ENCODE measurements at regions not wholly inside any gene's neighbourhood (a gene's known extent, or its start where the extent isn't known, plus 50 kb on each side); places are given as distances from the start of the nearest gene placed in this dataset.

GRCh38 chr4:96035727-96036126 is 195.8 kb downstream of the PDHA2 start:
- no peaks in the 10 kb centered on the region for H3K79me1 ChIP-seq (ENCODE audit: low read depth in 1 of 2, low read length in 2 of 2)
- H3K23ac ChIP-seq (ENCODE audit: low read depth, low read length): no peak overlapping the region
- no peak overlapping the region for H4K5ac ChIP-seq (ENCODE audit: low read depth, low read length)
- H2BK20ac ChIP-seq (ENCODE audit: low read depth, low read length): no peak overlapping the region
- H3K27me3 ChIP-seq (ENCODE audit: control insufficient read depth, insufficient read depth, low read length): no peaks in the 10 kb centered on the region
- no peak overlapping the region for H3K4me2 ChIP-seq (ENCODE audit: low read depth, low read length)
- intact Hi-C loops (cut with micrococcal nuclease): loop anchor here (10.0 kb wide), 1 partner anchor 871 kb away; no protein-coding TSS in a partner anchor
- H3K27ac ChIP-seq (ENCODE audit: insufficient read depth, low read length): no peak overlapping the region
- no peak overlapping the region for H2BK15ac ChIP-seq (ENCODE audit: low read depth, low read length)
- no peak overlapping the region for H2AFZ ChIP-seq (replicated peaks; ENCODE audit: low read length, poor library complexity)
- ChIA-PET POLR2A (ENCODE audit: unreplicated experiment) (no interaction called here), CTCF (no interaction called here)
- no peak for ATAC-seq (ENCODE audit: low read depth)
- no peak for DNase-seq
- peaks cover 4% of the 10 kb centered on the region; the same call in 1 of the 2 replicates for H3K9me3 ChIP-seq (ENCODE audit: control insufficient read depth, insufficient read depth, low read length)
- H4K20me1 ChIP-seq (ENCODE audit: insufficient read depth, low read length): no peaks in the 10 kb centered on the region
- no peaks in the 10 kb centered on the region for H3K36me3 ChIP-seq (ENCODE audit: control insufficient read depth, insufficient read depth, low read length)
- no peak overlapping the region for H4K8ac ChIP-seq (ENCODE audit: low read depth in 2 of 2, low read length in 2 of 2)
- no peak overlapping the region for H2AK5ac ChIP-seq (ENCODE audit: low read depth, low read length)
- BruUV-seq (replicated peaks): no TSS peak
- H2AK9ac ChIP-seq (replicated peaks; ENCODE audit: low read depth, low read length, poor library complexity): no peak overlapping the region
- no peak overlapping the region for H3K14ac ChIP-seq (replicated peaks; ENCODE audit: low read depth, low read length)
- H4K91ac ChIP-seq (ENCODE audit: insufficient read depth, low read depth, low read length): no peak overlapping the region
- in situ Hi-C loops (cut with MboI; ENCODE audit: low sequenced_read_pairs): no loop called here
- no peak overlapping the region for H3K18ac ChIP-seq (ENCODE audit: low read depth, low read length)
- H2BK5ac ChIP-seq (ENCODE audit: low read depth, low read length, poor library complexity, severe bottlenecking): no peak overlapping the region
- H3K9me1 ChIP-seq (ENCODE audit: insufficient read depth, low read length): no peaks in the 10 kb centered on the region
- H3K4me3 ChIP-seq (ENCODE audit: insufficient read depth, low read depth, low read length): no peak overlapping the region
- dilution Hi-C loops (cut with HindIII; ENCODE audit: low sequenced_read_pairs, unreplicated experiment): no loop called here
- TF ChIP-seq MXI1 (IDR thresholded peaks at IDR 0.05; ENCODE audit: borderline replicate concordance, low read depth, low read length): no peak
- TF ChIP-seq MAFK (IDR thresholded peaks at IDR 0.05; ENCODE audit: low read depth, low read length): no peak
- TF ChIP-seq CHD1 (IDR thresholded peaks at IDR 0.05; ENCODE audit: low read depth, low read length): no peak
- TF ChIP-seq, protein P1, sequence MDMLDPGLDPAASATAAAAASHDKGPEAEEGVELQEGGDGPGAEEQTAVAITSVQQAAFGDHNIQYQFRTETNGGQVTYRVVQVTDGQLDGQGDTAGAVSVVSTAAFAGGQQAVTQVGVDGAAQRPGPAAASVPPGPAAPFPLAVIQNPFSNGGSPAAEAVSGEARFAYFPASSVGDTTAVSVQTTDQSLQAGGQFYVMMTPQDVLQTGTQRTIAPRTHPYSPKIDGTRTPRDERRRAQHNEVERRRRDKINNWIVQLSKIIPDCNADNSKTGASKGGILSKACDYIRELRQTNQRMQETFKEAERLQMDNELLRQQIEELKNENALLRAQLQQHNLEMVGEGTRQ (IDR thresholded peaks at IDR 0.05; ENCODE audit: low read depth, low read length): no peak
- TF ChIP-seq CEBPB (IDR thresholded peaks at IDR 0.05; ENCODE audit: low read depth, low read length): no peak
- no peak overlapping the region for H3K9ac ChIP-seq (ENCODE audit: low read depth, low read length)
- no peak overlapping the region for H3K4ac ChIP-seq (ENCODE audit: low read depth, low read length)
- no peaks in the 10 kb centered on the region for H3K4me1 ChIP-seq (ENCODE audit: control insufficient read depth, insufficient read depth, low read length)
- no peak overlapping the region for H2BK120ac ChIP-seq (ENCODE audit: low read depth, low read length)
- no peak overlapping the region for H3K56ac ChIP-seq (ENCODE audit: extremely low read depth, insufficient read depth, low read length)
